Uterus (tissue), 3 donors: ENCODE measurements at regions not wholly inside any gene's neighbourhood (a gene's known extent, or its start where the extent isn't known, plus 50 kb on each side); places are given as distances from the start of the nearest gene placed in this dataset.
"Not testable (repeated sequence)": the region's sequence is repeated elsewhere in the genome, so short reads cannot be mapped to it uniquely, and the experiment has no call there.

Experiments used
- DNase-seq, 2 donors: peaks; one replicate each; pipeline ENCODE4 v3.0.0-alpha.2; 2019 to 2020
- H3K27ac ChIP-seq, 2 donors: fragments of 200-600 bp; sonication (generic); 1 replicate in 1 of 2; 2 replicates in 1 of 2; pipeline ENCODE4 v1.5.1; 2016 to 2018
- H3K27me3 ChIP-seq, 2 donors: fragments of 200-600 bp; sonication (generic); one replicate each; pipeline ENCODE4 v1.5.1; 2018 to 2019; ENCODE audit warnings: control low read depth in 1 of 2
- H3K36me3 ChIP-seq, 2 donors: fragments of 200-600 bp; sonication (generic); one replicate each; pipeline ENCODE4 v1.5.1; 2019; ENCODE audit warnings: control low read depth in 1 of 2
- H3K4me1 ChIP-seq, 2 donors: fragments of 200-600 bp; sonication (generic); one replicate each; pipeline ENCODE4 v1.5.1; 2018 to 2019; ENCODE audit warnings: control low read depth in 1 of 2
- H3K4me3 ChIP-seq, 2 donors: fragments of 200-600 bp; sonication (generic); 1 replicate in 1 of 2; 2 replicates in 1 of 2; pipeline ENCODE4 v1.5.1; 2018 to 2019; ENCODE audit warnings: mild to moderate bottlenecking in 1 of 2
- H3K9me3 ChIP-seq, 2 donors: fragments of 200-600 bp; sonication (generic); one replicate each; pipeline ENCODE4 v1.5.1; 2019; ENCODE audit warnings: control low read depth in 1 of 2
- CTCF ChIP-seq, 4 experiments: fragments of 200-600 bp in 2 of 4; fragments of 450-650 bp in 2 of 4; sonication (generic) in 2 of 4; IDR thresholded peaks; one replicate each; pipeline ENCODE4 v1.5.1; 2016 to 2019; ENCODE audit warnings: antibody characterized with exemption in 4 of 4, mild to moderate bottlenecking in 2 of 4, moderate library complexity in 1 of 4
- POLR2A ChIP-seq, 2 donors: fragments of 450-650 bp; IDR thresholded peaks; one replicate each; pipeline ENCODE4 v1.6.1; 2016; ENCODE audit warnings: antibody characterized with exemption in 2 of 2, mild to moderate bottlenecking in 1 of 2, moderate library complexity in 1 of 2
- intact Hi-C: fragments of 100-400 bp; cut with DNase I; formaldehyde crosslinking; loops from one replicate; pipeline ENCODE4 v1.15.1; 2023; ENCODE audit warnings: low total_unique reads
- donor health status: DM: yes; HTN: yes; CAD: no.

GRCh38 chr3:78088006-78088405 is 1048.1 kb downstream of the ROBO2 start:
- no peaks in the 10 kb centered on the region for H3K9me3 ChIP-seq
- no peak for DNase-seq
- no peaks in the 10 kb centered on the region for H3K27me3 ChIP-seq
- intact Hi-C loops: no loop called here
- no peaks in the 10 kb centered on the region for H3K36me3 ChIP-seq
- H3K4me1 ChIP-seq: no peaks in the 10 kb centered on the region
- TF ChIP-seq CTCF (IDR thresholded peaks at IDR 0.05) (no peak), POLR2A (IDR thresholded peaks at IDR 0.05) (no peak)
- H3K4me3 ChIP-seq: no peak overlapping the region
- H3K27ac ChIP-seq: no peak overlapping the region

GRCh38 chr3:78090382-78090781 is 1050.5 kb downstream of the ROBO2 start:
- no peak for TF ChIP-seq POLR2A (IDR thresholded peaks at IDR 0.05)
- TF ChIP-seq CTCF (IDR thresholded peaks at IDR 0.05): no peak
- intact Hi-C loops: no loop called here
- no peaks in the 10 kb centered on the region for H3K36me3 ChIP-seq
- DNase-seq: no peak
- no peak overlapping the region for H3K27ac ChIP-seq
- no peaks in the 10 kb centered on the region for H3K9me3 ChIP-seq
- no peak overlapping the region for H3K4me3 ChIP-seq
- H3K27me3 ChIP-seq: no peaks in the 10 kb centered on the region
- H3K4me1 ChIP-seq: no peaks in the 10 kb centered on the region

GRCh38 chr3:78091478-78092119 is 1051.7 kb downstream of the ROBO2 start:
- no peak for DNase-seq

GRCh38 chr3:78092574-78092973 is 1052.7 kb downstream of the ROBO2 start:
- not testable (repeated sequence) for H3K9me3 ChIP-seq, H3K4me3 ChIP-seq

More at GRCh38 chr3:78091478-78092119, 1051.7 kb downstream of the ROBO2 start:
- intact Hi-C loops: no loop called here
- H3K27me3 ChIP-seq: no peaks in the 10 kb centered on the region
- no peaks in the 10 kb centered on the region for H3K4me1 ChIP-seq
- TF ChIP-seq POLR2A (IDR thresholded peaks at IDR 0.05) (no peak), CTCF (IDR thresholded peaks at IDR 0.05) (no peak)
- H3K4me3 ChIP-seq: no peak overlapping the region
- no peaks in the 10 kb centered on the region for H3K9me3 ChIP-seq
- H3K36me3 ChIP-seq: no peaks in the 10 kb centered on the region
- no peak overlapping the region for H3K27ac ChIP-seq

GRCh38 chr3:78096488-78097255 is 1056.8 kb downstream of the ROBO2 start:
- DNase-seq: no peak
- H3K9me3 ChIP-seq: no peaks in the 10 kb centered on the region
- H3K4me3 ChIP-seq: no peak overlapping the region
- H3K4me1 ChIP-seq: no peaks in the 10 kb centered on the region
- H3K27me3 ChIP-seq: no peaks in the 10 kb centered on the region
- H3K36me3 ChIP-seq: no peaks in the 10 kb centered on the region
- no peak for TF ChIP-seq POLR2A (IDR thresholded peaks at IDR 0.05)
- no peak for TF ChIP-seq CTCF (IDR thresholded peaks at IDR 0.05)
- intact Hi-C loops: no loop called here
- no peak overlapping the region for H3K27ac ChIP-seq

More at GRCh38 chr3:78092574-78092973, 1052.7 kb downstream of the ROBO2 start:
- H3K4me1 ChIP-seq, H3K27ac ChIP-seq, DNase-seq, intact Hi-C loops, H3K36me3 ChIP-seq, H3K27me3 ChIP-seq: not testable (repeated sequence)
